Neural cell (in vitro differentiated cells): ENCODE measurements at regions not wholly inside any gene's neighbourhood (a gene's known extent, or its start where the extent isn't known, plus 50 kb on each side); places are given as distances from the start of the nearest gene placed in this dataset.

Experiments
- EP300 ChIP-seq: fragments of 450-650 bp; conservative IDR thresholded peaks from 2 replicates; pipeline ENCODE4 v1.6.1; 2014; ENCODE audit warnings: antibody characterized with exemption, mild to moderate bottlenecking, moderate library complexity; ENCODE audit not compliant: poor library complexity, severe bottlenecking
- EZH2 ChIP-seq: fragments of 200-600, 300-800 bp; shearing (Covaris generic), sonication (generic); IDR thresholded peaks from 2 replicates; pipeline ENCODE4 v1.6.1; 2014; ENCODE audit warnings: antibody characterized with exemption, low read length, borderline replicate concordance, mild to moderate bottlenecking; ENCODE audit not compliant: insufficient read depth, poor library complexity, severe bottlenecking
- MXI1 ChIP-seq: fragments of 450-650 bp; conservative IDR thresholded peaks from 2 replicates; pipeline ENCODE4 v1.6.1; 2014; ENCODE audit warnings: antibody characterized with exemption, mild to moderate bottlenecking; ENCODE audit not compliant: poor library complexity, severe bottlenecking
- POLR2AphosphoS5 ChIP-seq: IDR thresholded peaks from 2 replicates; pipeline ENCODE4 v1.6.1; 2012
- RAD21 ChIP-seq: fragments of 450-650 bp; conservative IDR thresholded peaks from 2 replicates; pipeline ENCODE4 v1.6.1; 2014; ENCODE audit warnings: antibody characterized with exemption, mild to moderate bottlenecking, moderate library complexity
- SMC3 ChIP-seq: fragments of 450-650 bp; conservative IDR thresholded peaks from 2 replicates; pipeline ENCODE4 v1.6.1; 2014; ENCODE audit warnings: antibody characterized with exemption, mild to moderate bottlenecking, moderate library complexity; ENCODE audit not compliant: poor library complexity
- TAF1 ChIP-seq: IDR thresholded peaks from 2 replicates; pipeline ENCODE4 v1.6.1; 2012; ENCODE audit warnings: low read depth
- TF ChIP-seq, protein P1 (sequence below): fragments of 450-650 bp; IDR thresholded peaks from 2 replicates; pipeline ENCODE4 v1.5.1; 2014; ENCODE audit warnings: antibody characterized with exemption, mild to moderate bottlenecking, moderate library complexity; ENCODE audit not compliant: poor library complexity, severe bottlenecking
- TF ChIP-seq, protein P2 (sequence below): IDR thresholded peaks from 2 replicates; pipeline ENCODE4 v1.6.1; 2012; ENCODE audit warnings: borderline replicate concordance

DNA sequence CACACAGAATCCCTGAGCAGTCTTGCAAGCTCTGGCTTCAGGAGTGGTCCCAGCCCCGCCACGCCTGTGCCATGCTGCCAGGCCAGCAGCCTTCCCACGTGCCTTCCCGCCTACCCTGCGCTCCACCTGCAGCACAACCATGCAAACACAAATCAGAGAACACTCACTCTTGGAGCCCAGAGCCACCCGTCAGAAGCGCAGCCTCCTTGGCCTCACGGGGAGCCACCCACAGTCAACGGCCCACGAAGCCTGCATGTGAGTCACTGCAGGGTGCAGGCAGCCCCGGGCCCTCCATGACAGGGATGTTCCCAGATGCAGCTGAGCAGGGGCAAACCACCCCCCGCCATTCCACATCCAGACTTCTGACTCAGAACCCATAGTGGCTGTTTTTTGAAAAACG, 217.0 kb downstream of the DLL1 start:
- TF ChIP-seq, protein P1, sequence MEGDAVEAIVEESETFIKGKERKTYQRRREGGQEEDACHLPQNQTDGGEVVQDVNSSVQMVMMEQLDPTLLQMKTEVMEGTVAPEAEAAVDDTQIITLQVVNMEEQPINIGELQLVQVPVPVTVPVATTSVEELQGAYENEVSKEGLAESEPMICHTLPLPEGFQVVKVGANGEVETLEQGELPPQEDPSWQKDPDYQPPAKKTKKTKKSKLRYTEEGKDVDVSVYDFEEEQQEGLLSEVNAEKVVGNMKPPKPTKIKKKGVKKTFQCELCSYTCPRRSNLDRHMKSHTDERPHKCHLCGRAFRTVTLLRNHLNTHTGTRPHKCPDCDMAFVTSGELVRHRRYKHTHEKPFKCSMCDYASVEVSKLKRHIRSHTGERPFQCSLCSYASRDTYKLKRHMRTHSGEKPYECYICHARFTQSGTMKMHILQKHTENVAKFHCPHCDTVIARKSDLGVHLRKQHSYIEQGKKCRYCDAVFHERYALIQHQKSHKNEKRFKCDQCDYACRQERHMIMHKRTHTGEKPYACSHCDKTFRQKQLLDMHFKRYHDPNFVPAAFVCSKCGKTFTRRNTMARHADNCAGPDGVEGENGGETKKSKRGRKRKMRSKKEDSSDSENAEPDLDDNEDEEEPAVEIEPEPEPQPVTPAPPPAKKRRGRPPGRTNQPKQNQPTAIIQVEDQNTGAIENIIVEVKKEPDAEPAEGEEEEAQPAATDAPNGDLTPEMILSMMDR: no peak
- TF ChIP-seq POLR2AphosphoS5: no peak
- TF ChIP-seq EZH2: no peak
- TF ChIP-seq MXI1: no peak
- TF ChIP-seq, protein P2, sequence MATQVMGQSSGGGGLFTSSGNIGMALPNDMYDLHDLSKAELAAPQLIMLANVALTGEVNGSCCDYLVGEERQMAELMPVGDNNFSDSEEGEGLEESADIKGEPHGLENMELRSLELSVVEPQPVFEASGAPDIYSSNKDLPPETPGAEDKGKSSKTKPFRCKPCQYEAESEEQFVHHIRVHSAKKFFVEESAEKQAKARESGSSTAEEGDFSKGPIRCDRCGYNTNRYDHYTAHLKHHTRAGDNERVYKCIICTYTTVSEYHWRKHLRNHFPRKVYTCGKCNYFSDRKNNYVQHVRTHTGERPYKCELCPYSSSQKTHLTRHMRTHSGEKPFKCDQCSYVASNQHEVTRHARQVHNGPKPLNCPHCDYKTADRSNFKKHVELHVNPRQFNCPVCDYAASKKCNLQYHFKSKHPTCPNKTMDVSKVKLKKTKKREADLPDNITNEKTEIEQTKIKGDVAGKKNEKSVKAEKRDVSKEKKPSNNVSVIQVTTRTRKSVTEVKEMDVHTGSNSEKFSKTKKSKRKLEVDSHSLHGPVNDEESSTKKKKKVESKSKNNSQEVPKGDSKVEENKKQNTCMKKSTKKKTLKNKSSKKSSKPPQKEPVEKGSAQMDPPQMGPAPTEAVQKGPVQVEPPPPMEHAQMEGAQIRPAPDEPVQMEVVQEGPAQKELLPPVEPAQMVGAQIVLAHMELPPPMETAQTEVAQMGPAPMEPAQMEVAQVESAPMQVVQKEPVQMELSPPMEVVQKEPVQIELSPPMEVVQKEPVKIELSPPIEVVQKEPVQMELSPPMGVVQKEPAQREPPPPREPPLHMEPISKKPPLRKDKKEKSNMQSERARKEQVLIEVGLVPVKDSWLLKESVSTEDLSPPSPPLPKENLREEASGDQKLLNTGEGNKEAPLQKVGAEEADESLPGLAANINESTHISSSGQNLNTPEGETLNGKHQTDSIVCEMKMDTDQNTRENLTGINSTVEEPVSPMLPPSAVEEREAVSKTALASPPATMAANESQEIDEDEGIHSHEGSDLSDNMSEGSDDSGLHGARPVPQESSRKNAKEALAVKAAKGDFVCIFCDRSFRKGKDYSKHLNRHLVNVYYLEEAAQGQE: no peak
- no peak for TF ChIP-seq TAF1
- no peak for TF ChIP-seq EP300
- no peak for TF ChIP-seq SMC3
- no peak for TF ChIP-seq RAD21
